Activated T-cell treated with anti-CD3 and anti-CD28 coated beads, Interleukin-2, amount 50 U/mL, for 24 hours (primary cell): ENCODE measurements at regions not wholly inside any gene's neighbourhood (a gene's known extent, or its start where the extent isn't known, plus 50 kb on each side); places are given as distances from the start of the nearest gene placed in this dataset.

Experiments used
- DNase-seq: peaks from one replicate; pipeline ENCODE4 v3.0.0-alpha.2; 2020
- H3K27ac Mint-ChIP-seq: 2 replicates; pipeline ENCODE4 v1.8.0; 2020; ENCODE audit warnings: mild to moderate bottlenecking, mixed read lengths
- H3K27me3 Mint-ChIP-seq: 2 replicates; pipeline ENCODE4 v1.8.0; 2020; ENCODE audit warnings: mixed read lengths
- H3K36me3 Mint-ChIP-seq: 2 replicates; pipeline ENCODE4 v1.8.0; 2020; ENCODE audit warnings: low read depth, mixed read lengths
- H3K4me1 Mint-ChIP-seq: 2 replicates; pipeline ENCODE4 v1.8.0; 2020; ENCODE audit warnings: low read depth, mixed read lengths
- H3K4me3 Mint-ChIP-seq: 2 replicates; pipeline ENCODE4 v1.8.0; 2020; ENCODE audit warnings: mild to moderate bottlenecking, moderate library complexity, mixed read lengths
- H3K9me3 Mint-ChIP-seq: 2 replicates; pipeline ENCODE4 v1.8.0; 2020; ENCODE audit warnings: mixed read lengths

GRCh38 chr21:23452384-23453083 lies 2154.7 kb downstream of the MRPL39 start:
- no peaks in the 10 kb centered on the region for H3K27me3 Mint-ChIP-seq
- H3K4me3 Mint-ChIP-seq: no peak overlapping the region
- peaks cover 3% of the 10 kb centered on the region for H3K9me3 Mint-ChIP-seq
- H3K27ac Mint-ChIP-seq: no peak overlapping the region
- no peaks in the 10 kb centered on the region for H3K36me3 Mint-ChIP-seq
- H3K4me1 Mint-ChIP-seq: no peaks in the 10 kb centered on the region
- no peak for DNase-seq

GRCh38 chr21:23445307-23445706 lies 2162.0 kb downstream of the MRPL39 start:
- Mint-ChIP-seq H3K4me3 (no peak overlapping the region), H3K36me3 (no peaks in the 10 kb centered on the region), H3K4me1 (no peaks in the 10 kb centered on the region), H3K27me3 (no peaks in the 10 kb centered on the region), H3K9me3 (peaks cover 3% of the 10 kb centered on the region), H3K27ac (no peak overlapping the region)
- DNase-seq: no peak

GRCh38 chr21:23438081-23438480 lies 2169.2 kb downstream of the MRPL39 start:
- no peaks in the 10 kb centered on the region for H3K4me1 Mint-ChIP-seq
- no peak overlapping the region for H3K27ac Mint-ChIP-seq
- H3K36me3 Mint-ChIP-seq: no peaks in the 10 kb centered on the region
- H3K4me3 Mint-ChIP-seq: no peak overlapping the region
- DNase-seq: no peak
- H3K27me3 Mint-ChIP-seq: no peaks in the 10 kb centered on the region
- no peaks in the 10 kb centered on the region for H3K9me3 Mint-ChIP-seq

GRCh38 chr21:23402929-23403520 lies 2204.3 kb downstream of the MRPL39 start:
- no peak for DNase-seq
- no peak overlapping the region for H3K4me3 Mint-ChIP-seq

GRCh38 chr21:23401278-23401677 lies 2206.0 kb downstream of the MRPL39 start:
- H3K4me3 Mint-ChIP-seq: no peak overlapping the region
- no peak for DNase-seq
- H3K27me3 Mint-ChIP-seq: no peaks in the 10 kb centered on the region
- H3K4me1 Mint-ChIP-seq: no peaks in the 10 kb centered on the region
- H3K27ac Mint-ChIP-seq: no peak overlapping the region
- H3K9me3 Mint-ChIP-seq: no peaks in the 10 kb centered on the region
- H3K36me3 Mint-ChIP-seq: no peaks in the 10 kb centered on the region

More at GRCh38 chr21:23402929-23403520, 2204.3 kb downstream of the MRPL39 start:
- Mint-ChIP-seq H3K27me3 (no peaks in the 10 kb centered on the region), H3K4me1 (no peaks in the 10 kb centered on the region), H3K9me3 (no peaks in the 10 kb centered on the region), H3K36me3 (no peaks in the 10 kb centered on the region), H3K27ac (no peak overlapping the region)

- Mint-ChIP-seq H3K27me3 (no peaks in the 10 kb centered on the region), H3K4me3 (no peak overlapping the region), H3K4me1 (no peaks in the 10 kb centered on the region), H3K36me3 (no peaks in the 10 kb centered on the region), H3K9me3 (peaks cover 2% of the 10 kb centered on the region), H3K27ac (no peak overlapping the region)
- no peak for DNase-seq
These were observed 2208.6 kb downstream of the MRPL39 start for GRCh38 chr21:23398726-23399125.

- no peak overlapping the region for H3K4me3 Mint-ChIP-seq
- peaks cover 2% of the 10 kb centered on the region for H3K9me3 Mint-ChIP-seq
- no peaks in the 10 kb centered on the region for H3K27me3 Mint-ChIP-seq
- H3K36me3 Mint-ChIP-seq: no peaks in the 10 kb centered on the region
- H3K4me1 Mint-ChIP-seq: no peaks in the 10 kb centered on the region
- DNase-seq: no peak
- H3K27ac Mint-ChIP-seq: no peak overlapping the region
These were observed 2212.8 kb downstream of the MRPL39 start for GRCh38 chr21:23394458-23394857.

- no peaks in the 10 kb centered on the region for H3K27me3 Mint-ChIP-seq
- H3K9me3 Mint-ChIP-seq: no peaks in the 10 kb centered on the region
- no peak overlapping the region for H3K4me3 Mint-ChIP-seq
- no peaks in the 10 kb centered on the region for H3K4me1 Mint-ChIP-seq
- DNase-seq: no peak
- H3K36me3 Mint-ChIP-seq: no peaks in the 10 kb centered on the region
- no peak overlapping the region for H3K27ac Mint-ChIP-seq
These were observed 2222.6 kb downstream of the MRPL39 start for GRCh38 chr21:23384679-23385078.

GRCh38 chr21:23374155-23374554 lies 2233.1 kb downstream of the MRPL39 start:
- H3K9me3 Mint-ChIP-seq: no peaks in the 10 kb centered on the region
- DNase-seq: no peak

GRCh38 chr21:23356905-23357304 lies 2250.4 kb downstream of the MRPL39 start:
- no peak for DNase-seq
- H3K27me3 Mint-ChIP-seq: no peaks in the 10 kb centered on the region
- no peaks in the 10 kb centered on the region for H3K4me1 Mint-ChIP-seq
- peaks cover 5% of the 10 kb centered on the region for H3K9me3 Mint-ChIP-seq
- H3K36me3 Mint-ChIP-seq: no peaks in the 10 kb centered on the region
- H3K27ac Mint-ChIP-seq: no peak overlapping the region
- no peak overlapping the region for H3K4me3 Mint-ChIP-seq

More at GRCh38 chr21:23374155-23374554, 2233.1 kb downstream of the MRPL39 start:
- H3K4me1 Mint-ChIP-seq: no peaks in the 10 kb centered on the region
- no peaks in the 10 kb centered on the region for H3K36me3 Mint-ChIP-seq
- H3K27ac Mint-ChIP-seq: no peak overlapping the region
- no peak overlapping the region for H3K4me3 Mint-ChIP-seq
- no peaks in the 10 kb centered on the region for H3K27me3 Mint-ChIP-seq

- H3K4me3 Mint-ChIP-seq: no peak overlapping the region
- no peaks in the 10 kb centered on the region for H3K4me1 Mint-ChIP-seq
- H3K36me3 Mint-ChIP-seq: no peaks in the 10 kb centered on the region
- H3K27me3 Mint-ChIP-seq: no peaks in the 10 kb centered on the region
- H3K27ac Mint-ChIP-seq: no peak overlapping the region
- no peaks in the 10 kb centered on the region for H3K9me3 Mint-ChIP-seq
- no peak for DNase-seq
These were observed 2291.1 kb downstream of the MRPL39 start for GRCh38 chr21:23316190-23316589.

GRCh38 chr21:23308741-23309140 lies 2298.5 kb downstream of the MRPL39 start:
- H3K4me1 Mint-ChIP-seq: no peaks in the 10 kb centered on the region
- H3K27me3 Mint-ChIP-seq: no peaks in the 10 kb centered on the region
- no peak overlapping the region for H3K4me3 Mint-ChIP-seq
- peaks cover 2% of the 10 kb centered on the region for H3K9me3 Mint-ChIP-seq
- no peaks in the 10 kb centered on the region for H3K36me3 Mint-ChIP-seq
- no peak overlapping the region for H3K27ac Mint-ChIP-seq
- no peak for DNase-seq

GRCh38 chr21:23307065-23307464 lies 2300.2 kb downstream of the MRPL39 start:
- no peak overlapping the region for H3K27ac Mint-ChIP-seq
- H3K4me3 Mint-ChIP-seq: no peak overlapping the region
- DNase-seq: no peak
- H3K27me3 Mint-ChIP-seq: no peaks in the 10 kb centered on the region
- H3K36me3 Mint-ChIP-seq: no peaks in the 10 kb centered on the region
- peaks cover 7% of the 10 kb centered on the region for H3K9me3 Mint-ChIP-seq
- no peaks in the 10 kb centered on the region for H3K4me1 Mint-ChIP-seq

GRCh38 chr21:23292292-23292691 lies 2294.1 kb downstream of the NCAM2 start:
- no peak overlapping the region for H3K4me3 Mint-ChIP-seq
- H3K4me1 Mint-ChIP-seq: no peaks in the 10 kb centered on the region
- peaks cover 4% of the 10 kb centered on the region for H3K9me3 Mint-ChIP-seq
- no peaks in the 10 kb centered on the region for H3K36me3 Mint-ChIP-seq
- H3K27me3 Mint-ChIP-seq: no peaks in the 10 kb centered on the region
- DNase-seq: no peak
- H3K27ac Mint-ChIP-seq: no peak overlapping the region

- Mint-ChIP-seq H3K4me3 (no peak overlapping the region), H3K9me3 (peaks cover 10% of the 10 kb centered on the region), H3K27ac (no peak overlapping the region), H3K4me1 (no peaks in the 10 kb centered on the region), H3K27me3 (no peaks in the 10 kb centered on the region), H3K36me3 (no peaks in the 10 kb centered on the region)
- DNase-seq: no peak
These were observed 2283.7 kb downstream of the NCAM2 start for GRCh38 chr21:23281917-23282316.
